B cell (primary cell): ENCODE measurements at regions not wholly inside any gene's neighbourhood (a gene's known extent, or its start where the extent isn't known, plus 50 kb on each side); places are given as distances from the start of the nearest gene placed in this dataset.

ENCODE experiments used
- ATAC-seq: fragments of 200-7000 bp; cut with Tn5 transposase; one replicate; pipeline ENCODE4 v1.10.0; 2021; ENCODE audit warnings: low read depth, mild to moderate bottlenecking, moderate number of reproducible peaks, moderate library complexity
- CTCF ChIA-PET: fragments of 350-600 bp; sonication (Branson Sonifier 250); formaldehyde crosslinking; loops from one replicate; lab custom pipeline; 2021; ENCODE audit warnings: antibody characterized with exemption, inconsistent platforms; lab: Charles Lee
- POLR2A ChIA-PET: fragments of 350-600 bp; sonication (Branson Sonifier 250); formaldehyde crosslinking; loops from one replicate; lab custom pipeline; 2021; ENCODE audit warnings: antibody characterized with exemption; lab: Charles Lee
- DNase-seq: peaks from one replicate; pipeline ENCODE4 v3.0.0; 2013
- H2AFZ ChIP-seq: 2 replicates; pipeline ENCODE4 v1.6.1; 2012; ENCODE audit warnings: mild to moderate bottlenecking, low read depth, low read length; ENCODE audit not compliant: insufficient read depth, poor library complexity, severe bottlenecking
- H3K27ac ChIP-seq, 2 donors: 1 replicate in 1 of 2; 2 replicates in 1 of 2; pipeline ENCODE4 v1.5.1; 2012 to 2013; ENCODE audit warnings: low read length in 2 of 2, mild to moderate bottlenecking in 2 of 2, moderate library complexity in 1 of 2
- H3K27me3 ChIP-seq, 4 experiments: fragments of 200-600 bp in 1 of 4; sonication (generic) in 1 of 4; replicated peaks in 1 of 4; 1 replicate in 2 of 4; 2 replicates in 2 of 4; pipeline versions ENCODE4 v1.6.1 to v1.7.0; 2013 to 2016; ENCODE audit warnings: low read length in 3 of 4, mild to moderate bottlenecking in 2 of 4, mixed read lengths in 1 of 4, moderate library complexity in 1 of 4; ENCODE audit not compliant: insufficient read depth in 4 of 4, control insufficient read depth in 3 of 4; ENCODE audit errors: control extremely low read depth in 1 of 4
- H3K36me3 ChIP-seq, 2 experiments: replicated peaks in 1 of 2; 1 replicate in 1 of 2; 2 replicates in 1 of 2; pipeline versions ENCODE4 v1.6.1 to v1.7.1; 2013; ENCODE audit warnings: low read length in 1 of 2; ENCODE audit not compliant: insufficient read depth in 2 of 2, control insufficient read depth in 1 of 2; ENCODE audit errors: control extremely low read depth in 1 of 2, extremely low read depth in 1 of 2
- H3K4me1 ChIP-seq, 2 donors: fragments of 200-600 bp in 1 of 2; sonication (generic) in 1 of 2; 1 replicate in 1 of 2; 2 replicates in 1 of 2; pipeline versions ENCODE4 v1.5.1 to v1.6.1; 2013 to 2017; ENCODE audit warnings: low read length in 2 of 2; ENCODE audit not compliant: control insufficient read depth in 2 of 2, insufficient read depth in 2 of 2
- H3K4me2 ChIP-seq: replicated peaks from 2 replicates; pipeline ENCODE3; 2012; ENCODE audit warnings: mild to moderate bottlenecking, low read depth, low read length; ENCODE audit not compliant: poor library complexity, severe bottlenecking
- H3K4me3 ChIP-seq, 5 experiments: fragments of 200-600 bp in 1 of 5; sonication (generic) in 1 of 5; 1 replicate in 3 of 5; 2 replicates in 2 of 5; pipeline versions ENCODE4 v1.5.1 to v1.7.0; 2011 to 2016; ENCODE audit warnings: low read length in 4 of 5, mild to moderate bottlenecking in 4 of 5, low read depth in 2 of 5, control low read depth in 1 of 5, moderate library complexity in 1 of 5; ENCODE audit not compliant: insufficient read depth in 1 of 5; ENCODE audit errors: control extremely low read depth in 1 of 5, extremely low read depth in 1 of 5
- H3K79me2 ChIP-seq: fragments of 200-600 bp; sonication (generic); one replicate; pipeline ENCODE4 v1.6.0; 2016; ENCODE audit warnings: low read length; ENCODE audit not compliant: control insufficient read depth, insufficient read depth
- H3K9ac ChIP-seq: fragments of 200-600 bp; sonication (generic); 2 replicates; pipeline ENCODE4 v1.6.1; 2017; ENCODE audit warnings: mild to moderate bottlenecking, low read length, moderate library complexity
- H3K9me3 ChIP-seq, 3 donors: one replicate each; pipeline versions ENCODE4 v1.6.1 to v1.7.1; 2013; ENCODE audit warnings: low read length in 2 of 3; ENCODE audit not compliant: control insufficient read depth in 2 of 3, insufficient read depth in 1 of 3; ENCODE audit errors: control extremely low read depth in 1 of 3
- H4K20me1 ChIP-seq: 2 replicates; pipeline ENCODE4 v1.6.0; 2012; ENCODE audit warnings: mild to moderate bottlenecking, low read length; ENCODE audit not compliant: insufficient read depth, control insufficient read depth, poor library complexity, severe bottlenecking
- H3K27ac Mint-ChIP-seq: one replicate; pipeline ENCODE4 v1.8.0; 2021; ENCODE audit warnings: mixed read lengths
- H3K27me3 Mint-ChIP-seq: one replicate; pipeline ENCODE4 v1.8.0; 2021; ENCODE audit warnings: mixed read lengths
- H3K4me1 Mint-ChIP-seq: one replicate; pipeline ENCODE4 v1.8.0; 2021; ENCODE audit warnings: mixed read lengths
- H3K4me3 Mint-ChIP-seq: one replicate; pipeline ENCODE4 v1.8.0; 2021; ENCODE audit warnings: mixed read lengths
- H3K9me3 Mint-ChIP-seq: one replicate; pipeline ENCODE4 v1.8.0; 2022; ENCODE audit warnings: mixed read lengths; ENCODE audit not compliant: insufficient read depth
- EZH2 ChIP-seq: IDR thresholded peaks from 2 replicates; pipeline ENCODE4 v1.6.1; 2012; ENCODE audit warnings: borderline replicate concordance, low read depth, mild to moderate bottlenecking, moderate library complexity, low read length; ENCODE audit not compliant: insufficient read depth, poor library complexity, severe bottlenecking
- WGBS: methylation state at CpG from one replicate; pipeline ENCODE4 v1.1.5; 2013; ENCODE audit warnings: missing lambda C conversion rate; ENCODE audit not compliant: insufficient coverage; 5-methylcytosine and 5-hydroxymethylcytosine counted together
- intact Hi-C: fragments of 100-400 bp; cut with micrococcal nuclease; formaldehyde crosslinking; loops from one replicate; pipeline ENCODE4 v1.10.0; 2022
- TF ChIP-seq, protein P1 (sequence below): fragments of 200-600 bp; IDR thresholded peaks from one replicate; pipeline ENCODE4 v1.8.0; 2022; ENCODE audit warnings: antibody characterized with exemption, mild to moderate bottlenecking

DNA sequence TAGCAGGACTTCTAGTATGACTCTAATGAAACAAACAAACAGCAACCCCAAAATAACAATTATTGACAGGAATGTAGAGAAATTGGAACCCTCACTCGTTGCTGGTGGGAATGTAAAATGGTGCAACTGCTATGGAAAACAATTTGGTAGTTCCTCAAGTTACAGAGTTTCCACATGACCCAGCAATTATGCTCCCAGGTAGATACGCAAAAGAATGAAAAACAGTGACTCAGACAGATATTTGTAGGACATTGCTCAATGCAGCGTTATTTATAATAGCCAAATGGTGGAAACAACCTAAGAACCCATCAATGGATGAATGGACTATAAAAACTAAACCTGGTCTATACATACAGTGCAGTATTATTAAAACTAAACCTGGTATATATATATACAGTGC lies 646.1 kb upstream of the FRG1 start:
- Mint-ChIP-seq H3K4me1 (no peaks in the 10 kb centered on the region), H3K9me3 (peaks cover 2% of the 10 kb centered on the region), H3K27me3 (no peaks in the 10 kb centered on the region), H3K27ac (no peak overlapping the region), H3K4me3 (no peak overlapping the region)
- ChIA-PET POLR2A (no interaction called here), CTCF (no interaction called here)
- Histone ChIP-seq H3K4me3 (no peak overlapping the region), H3K9me3 (no peaks in the 10 kb centered on the region), H2AFZ (no peak overlapping the region), H3K36me3 (no peaks in the 10 kb centered on the region), H4K20me1 (no peaks in the 10 kb centered on the region), H3K4me2 (no peak overlapping the region), H3K9ac (no peak overlapping the region), H3K4me1 (no peaks in the 10 kb centered on the region), H3K27me3 (no peaks in the 10 kb centered on the region), H3K27ac (no peak overlapping the region), H3K79me2 (no peaks in the 10 kb centered on the region)
- intact Hi-C loops = no loop called here
- no peak for TF ChIP-seq EZH2
- TF ChIP-seq, protein P1, sequence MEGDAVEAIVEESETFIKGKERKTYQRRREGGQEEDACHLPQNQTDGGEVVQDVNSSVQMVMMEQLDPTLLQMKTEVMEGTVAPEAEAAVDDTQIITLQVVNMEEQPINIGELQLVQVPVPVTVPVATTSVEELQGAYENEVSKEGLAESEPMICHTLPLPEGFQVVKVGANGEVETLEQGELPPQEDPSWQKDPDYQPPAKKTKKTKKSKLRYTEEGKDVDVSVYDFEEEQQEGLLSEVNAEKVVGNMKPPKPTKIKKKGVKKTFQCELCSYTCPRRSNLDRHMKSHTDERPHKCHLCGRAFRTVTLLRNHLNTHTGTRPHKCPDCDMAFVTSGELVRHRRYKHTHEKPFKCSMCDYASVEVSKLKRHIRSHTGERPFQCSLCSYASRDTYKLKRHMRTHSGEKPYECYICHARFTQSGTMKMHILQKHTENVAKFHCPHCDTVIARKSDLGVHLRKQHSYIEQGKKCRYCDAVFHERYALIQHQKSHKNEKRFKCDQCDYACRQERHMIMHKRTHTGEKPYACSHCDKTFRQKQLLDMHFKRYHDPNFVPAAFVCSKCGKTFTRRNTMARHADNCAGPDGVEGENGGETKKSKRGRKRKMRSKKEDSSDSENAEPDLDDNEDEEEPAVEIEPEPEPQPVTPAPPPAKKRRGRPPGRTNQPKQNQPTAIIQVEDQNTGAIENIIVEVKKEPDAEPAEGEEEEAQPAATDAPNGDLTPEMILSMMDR = no peak
- WGBS = no CpG with 5 or more reads among the region's 3 CpGs
- DNase-seq = no peak
- no peak for ATAC-seq

DNA sequence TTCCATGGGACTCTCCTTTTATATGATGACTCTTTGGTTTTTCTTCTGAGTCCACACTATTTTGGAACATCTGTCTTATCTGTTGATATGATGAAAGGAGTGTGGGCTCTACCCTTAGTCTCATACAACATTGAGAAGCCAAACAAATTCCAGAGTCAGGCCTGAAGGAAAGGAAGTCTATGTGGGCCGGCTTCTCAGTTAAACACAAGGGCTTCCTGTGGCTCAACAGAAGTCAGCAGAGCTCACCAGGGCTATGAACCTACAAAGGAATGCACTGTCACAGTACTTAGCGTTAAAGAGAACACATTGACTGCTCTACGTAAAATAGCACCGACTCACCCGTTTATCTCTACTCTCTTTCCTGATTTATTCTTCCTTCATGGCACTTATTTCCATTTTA lies 641.0 kb upstream of the FRG1 start:
- POLR2A ChIA-PET = no interaction called here
- no peak overlapping the region for H3K27ac Mint-ChIP-seq
- no peak overlapping the region for H3K4me3 Mint-ChIP-seq
- CTCF ChIA-PET = no interaction called here
- intact Hi-C loops = no loop called here
- Histone ChIP-seq H3K27ac (no peak overlapping the region), H3K36me3 (no peaks in the 10 kb centered on the region), H3K4me3 (no peak overlapping the region), H3K79me2 (no peaks in the 10 kb centered on the region), H2AFZ (no peak overlapping the region), H3K9me3 (peaks cover 0 to 3% (median 0%) of the 10 kb centered on the region in 3 donors), H3K27me3 (no peaks in the 10 kb centered on the region), H3K9ac (no peak overlapping the region), H3K4me2 (no peak overlapping the region), H3K4me1 (no peaks in the 10 kb centered on the region), H4K20me1 (no peaks in the 10 kb centered on the region)
- ATAC-seq (no peak), DNase-seq (no peak)
- no peaks in the 10 kb centered on the region for H3K27me3 Mint-ChIP-seq
- no peaks in the 10 kb centered on the region for H3K4me1 Mint-ChIP-seq
- TF ChIP-seq EZH2 = no peak
- TF ChIP-seq, protein P1 = no peak
- H3K9me3 Mint-ChIP-seq = peaks cover 5% of the 10 kb centered on the region
- 36% methylated on average over 2 of the region's 5 CpGs for WGBS
